Epithelial cell of prostate (primary cell): ENCODE measurements at regions not wholly inside any gene's neighbourhood (a gene's known extent, or its start where the extent isn't known, plus 50 kb on each side); places are given as distances from the start of the nearest gene placed in this dataset.

Experiments
- DNase-seq: peaks from one replicate; pipeline ENCODE4 v3.0.0-alpha.2; 2011; ENCODE audit warnings: low read depth, low spot score
- H3K27ac ChIP-seq: fragments of 450-650 bp; 2 replicates; pipeline ENCODE4 v1.5.1; 2017; ENCODE audit warnings: mild to moderate bottlenecking

- peak overlapping the region; percentile 74 for H3K27ac ChIP-seq
- no peak for DNase-seq
These were observed 73.8 kb upstream of the DUSP10 start for GRCh38 chr1:221815660-221816059.

- no peak for DNase-seq
- no peak overlapping the region for H3K27ac ChIP-seq
These were observed 72.0 kb upstream of the DUSP10 start for GRCh38 chr1:221813887-221814286.

- H3K27ac ChIP-seq: no peak overlapping the region
- DNase-seq: no peak
These were observed 71.2 kb upstream of the DUSP10 start for GRCh38 chr1:221812905-221813597.

- DNase-seq: no peak
- peak overlapping the region; percentile 83 for H3K27ac ChIP-seq
These were observed 70.3 kb upstream of the DUSP10 start for GRCh38 chr1:221812088-221812752.

DNA sequence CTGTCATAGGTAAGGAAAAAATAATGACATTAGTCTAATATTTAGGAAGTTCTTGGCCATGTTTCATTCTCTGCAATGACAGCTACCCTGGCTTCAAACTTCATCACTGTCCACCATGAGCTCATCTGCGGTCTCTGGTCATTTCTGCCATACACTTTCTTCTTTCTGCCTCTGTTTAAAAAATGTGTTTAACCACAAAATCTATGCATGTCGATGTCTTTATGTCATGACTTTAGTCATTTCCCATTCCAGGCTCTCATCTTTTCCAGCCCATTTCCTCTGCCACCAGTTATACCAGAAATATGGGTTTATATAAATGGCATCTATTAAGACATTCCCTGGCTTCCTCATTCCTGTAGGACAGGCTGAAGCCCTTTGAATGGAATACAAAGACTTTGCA is 68.5 kb upstream of the DUSP10 start:
- peak overlapping the region; percentile 83 for H3K27ac ChIP-seq
- peak; percentile 59 for DNase-seq

DNA sequence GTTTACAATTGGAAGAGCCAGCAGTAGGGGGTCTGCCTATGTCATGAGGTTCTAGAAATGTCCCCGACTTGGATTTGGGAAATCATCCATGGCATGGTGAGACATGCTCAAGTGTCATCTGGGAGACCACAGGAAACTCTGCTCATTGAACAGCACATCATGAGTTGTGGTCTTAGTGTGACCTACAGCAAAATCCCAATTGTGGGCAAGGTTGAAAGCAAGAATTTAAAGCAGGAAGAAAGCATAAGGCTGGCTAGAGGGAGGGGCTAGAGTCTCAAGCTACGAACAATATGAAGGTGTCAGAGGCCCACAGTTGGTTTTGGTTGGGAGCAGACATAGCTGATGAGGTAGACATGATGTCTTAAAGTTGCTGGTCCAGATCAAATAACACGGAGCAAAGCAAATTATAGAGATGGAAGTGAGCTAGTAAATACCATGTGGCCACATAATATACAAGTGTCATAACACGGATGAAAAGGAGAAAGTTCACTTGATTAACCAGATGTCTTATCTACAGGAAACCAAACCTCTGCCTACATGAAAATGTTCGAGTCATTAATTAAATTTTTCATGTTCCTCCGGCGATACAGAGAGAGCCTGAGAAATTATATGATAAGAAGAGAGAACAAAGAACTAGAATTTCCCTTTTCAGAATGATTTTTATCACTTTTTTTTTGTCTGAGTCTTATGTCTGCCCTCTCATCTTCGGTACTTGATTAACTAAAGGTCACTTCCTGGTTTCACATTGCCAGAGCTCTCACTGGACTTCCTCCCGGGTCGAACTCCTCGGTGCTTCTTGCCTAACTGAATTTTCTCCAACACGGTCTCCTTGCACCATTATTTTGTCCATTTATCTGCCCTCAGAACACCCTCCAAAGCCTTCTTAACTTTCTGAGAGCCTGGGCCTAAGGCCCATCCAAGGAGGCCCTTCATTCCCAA is 67.5 kb upstream of the DUSP10 start:
- no peak for DNase-seq
- H3K27ac ChIP-seq: peak overlapping the region; percentile 83

DNA sequence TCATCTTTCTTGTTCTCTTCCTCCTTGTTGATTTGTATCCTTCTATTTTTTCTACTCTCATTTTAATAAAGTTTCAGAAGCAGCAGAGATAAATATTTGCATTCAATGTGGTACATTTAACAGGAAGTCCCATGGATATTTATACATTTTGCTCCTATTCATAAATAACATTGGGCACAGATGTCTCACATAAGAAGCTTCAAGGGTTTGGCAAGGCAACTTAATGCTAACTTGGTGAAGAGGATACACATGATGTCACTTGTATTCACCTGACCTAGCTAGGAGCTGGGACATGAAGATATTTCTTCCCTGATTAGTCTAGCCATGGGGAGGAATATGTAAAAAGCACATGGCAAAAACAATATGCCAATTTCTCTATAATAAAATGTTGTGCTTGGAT is 65.1 kb upstream of the DUSP10 start:
- no peak overlapping the region for H3K27ac ChIP-seq
- no peak for DNase-seq

GRCh38 chr1:221806236-221806635 is 64.3 kb upstream of the DUSP10 start:
- DNase-seq: no peak
- no peak overlapping the region for H3K27ac ChIP-seq

DNA sequence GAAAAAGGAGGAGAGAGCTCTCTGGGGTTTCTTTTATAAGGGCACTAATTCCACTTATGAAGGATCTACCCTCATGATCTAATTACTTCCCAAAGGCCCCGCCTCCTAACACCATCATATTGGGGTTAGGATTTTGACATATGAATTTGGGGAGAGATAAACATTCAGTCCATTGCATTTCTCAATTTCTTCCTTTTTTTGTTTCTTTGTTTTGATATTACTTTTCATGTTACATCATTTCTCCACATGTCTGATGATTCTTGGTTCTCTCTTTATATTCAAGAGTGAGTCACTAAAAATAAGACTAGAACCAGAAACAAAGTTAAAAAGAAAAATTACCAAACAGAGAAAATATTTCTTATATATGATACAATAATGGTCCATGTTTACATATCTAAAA is 63.2 kb upstream of the DUSP10 start:
- no peak for DNase-seq
- H3K27ac ChIP-seq: no peak overlapping the region

GRCh38 chr1:221804303-221804702 is 62.4 kb upstream of the DUSP10 start:
- H3K27ac ChIP-seq: no peak overlapping the region
- no peak for DNase-seq

DNA sequence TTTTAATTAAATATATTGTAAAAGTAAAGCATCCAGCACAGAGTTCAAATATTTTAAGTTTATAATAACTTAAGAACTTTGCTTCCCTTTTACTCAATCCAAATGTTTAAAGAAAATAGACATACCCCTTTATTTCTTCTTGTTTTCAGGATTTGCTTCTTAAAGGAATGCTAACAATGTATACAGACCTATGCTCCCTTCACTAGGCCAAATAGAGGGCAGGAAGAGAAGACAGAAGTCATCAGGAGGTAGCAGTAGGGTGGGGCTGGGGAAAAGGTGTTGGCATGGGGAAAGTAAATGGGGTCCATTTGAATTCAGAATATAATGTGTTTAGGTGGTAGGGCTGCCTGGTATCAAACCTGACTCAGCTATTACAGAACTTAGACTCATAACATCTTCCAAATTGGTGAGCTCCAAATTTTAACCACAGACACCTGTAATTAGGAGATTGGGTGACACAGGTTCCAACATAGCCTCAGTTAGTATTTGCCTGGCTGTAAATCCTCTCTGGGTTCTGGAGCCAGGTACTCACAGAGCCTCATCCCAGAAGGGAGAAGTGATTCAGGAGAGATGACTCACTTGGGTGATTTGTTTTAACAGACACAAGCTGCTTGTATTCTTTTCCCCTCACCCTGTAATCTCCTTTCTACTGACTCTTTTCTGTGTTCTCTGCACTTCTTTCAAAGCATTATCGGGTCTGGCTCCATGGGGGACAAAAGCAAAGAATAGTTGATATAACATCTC is 60.1 kb upstream of the DUSP10 start:
- peak overlapping the region; percentile 46 for H3K27ac ChIP-seq
- DNase-seq: peak; percentile 73

GRCh38 chr1:221801251-221801661 is 59.4 kb upstream of the DUSP10 start:
- no peak for DNase-seq
- no peak overlapping the region for H3K27ac ChIP-seq

GRCh38 chr1:221800831-221801230 is 58.9 kb upstream of the DUSP10 start:
- no peak overlapping the region for H3K27ac ChIP-seq
- no peak for DNase-seq

DNA sequence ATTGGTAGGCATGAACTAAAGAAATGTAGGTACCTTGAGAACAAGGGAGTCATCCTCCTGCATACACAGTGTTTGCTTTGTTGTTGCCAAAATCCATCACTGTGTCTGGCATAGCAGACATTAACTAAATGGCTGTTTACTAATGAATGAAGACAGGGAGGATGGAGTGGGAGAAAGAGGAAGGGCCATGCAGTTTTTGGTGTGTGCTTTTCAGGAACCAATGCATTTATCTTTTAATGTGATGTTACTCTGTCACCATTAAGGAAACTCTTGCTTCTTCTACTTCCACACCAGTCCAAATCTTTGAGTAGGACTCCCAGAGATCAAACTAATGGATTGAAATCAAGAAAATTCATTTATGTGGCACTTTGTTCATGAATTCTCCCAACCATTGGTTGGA is 55.6 kb upstream of the DUSP10 start:
- H3K27ac ChIP-seq: no peak overlapping the region
- no peak for DNase-seq

- no peak overlapping the region for H3K27ac ChIP-seq
These were observed 54.8 kb upstream of the DUSP10 start for GRCh38 chr1:221796700-221797099.

GRCh38 chr1:221795380-221795779 is 53.5 kb upstream of the DUSP10 start:
- DNase-seq: no peak
- H3K27ac ChIP-seq: no peak overlapping the region

More at GRCh38 chr1:221796700-221797099, 54.8 kb upstream of the DUSP10 start:
- no peak for DNase-seq

DNA sequence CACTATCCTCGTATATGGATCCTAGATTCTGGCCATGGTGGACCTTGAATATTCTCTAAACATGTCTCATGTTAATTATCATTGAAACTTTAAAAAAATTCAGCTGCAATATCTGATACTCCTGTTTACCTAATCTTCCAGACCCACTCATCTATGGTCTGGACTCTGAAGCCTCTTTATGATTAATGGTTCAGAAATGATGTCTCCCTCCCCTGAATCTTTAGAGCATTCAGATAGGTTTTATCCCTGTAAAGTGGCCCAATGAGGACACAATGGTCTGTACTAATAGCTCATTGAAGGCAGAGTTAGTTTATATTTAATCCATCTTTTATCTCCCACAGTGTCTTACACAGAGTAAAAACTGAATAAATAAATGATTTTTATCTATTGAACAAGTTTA is 53.0 kb upstream of the DUSP10 start:
- DNase-seq: no peak

GRCh38 chr1:221794079-221794670 is 52.3 kb upstream of the DUSP10 start:
- no peak overlapping the region for H3K27ac ChIP-seq
- no peak for DNase-seq

More for the DNA sequence above, 53.0 kb upstream of the DUSP10 start:
- H3K27ac ChIP-seq: no peak overlapping the region

DNA sequence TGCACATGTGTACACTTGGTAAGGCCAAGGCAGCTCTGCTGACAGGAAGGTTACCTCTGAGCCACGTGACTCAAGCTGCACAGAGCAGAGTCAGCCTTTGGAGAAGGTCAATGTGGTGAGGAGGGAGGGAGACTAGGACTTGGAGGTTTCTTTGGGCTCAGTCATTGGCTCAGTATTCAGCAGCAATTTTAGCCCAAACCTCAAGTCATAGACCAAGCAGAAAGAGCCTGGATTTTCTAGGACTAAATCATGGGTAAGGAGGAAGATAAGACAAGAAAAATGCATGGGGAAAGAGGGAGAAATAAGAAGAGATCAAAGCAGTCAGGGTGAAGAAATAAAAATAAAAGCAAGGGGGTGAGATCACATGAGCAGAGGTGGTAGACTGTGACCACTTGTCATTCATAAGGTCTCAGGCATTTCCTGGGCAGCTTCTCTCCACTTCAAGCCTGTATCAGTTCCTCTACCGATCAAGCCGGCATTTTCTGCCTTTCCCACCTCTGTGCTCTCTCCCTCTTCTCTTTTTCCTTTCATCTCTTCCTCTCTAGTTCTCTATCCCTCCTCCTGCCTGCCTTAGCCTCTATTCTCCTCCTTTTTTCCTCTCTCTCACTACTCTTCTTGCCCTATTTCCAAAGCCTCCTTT is 51.7 kb upstream of the DUSP10 start:
- no peak for DNase-seq
- no peak overlapping the region for H3K27ac ChIP-seq
